Prostate gland (tissue), 2 donors: ENCODE measurements at regions not wholly inside any gene's neighbourhood (a gene's known extent, or its start where the extent isn't known, plus 50 kb on each side); places are given as distances from the start of the nearest gene placed in this dataset.

Experiments used
- CTCF ChIP-seq, 4 experiments: fragments of 200-600 bp in 2 of 4; fragments of 450-650 bp in 2 of 4; sonication (generic) in 2 of 4; IDR thresholded peaks; 1 replicate in 3 of 4; 2 replicates in 1 of 4; pipeline ENCODE4 v1.5.1; 2016 to 2019; ENCODE audit warnings: antibody characterized with exemption in 4 of 4, mild to moderate bottlenecking in 2 of 4, moderate library complexity in 2 of 4
- POLR2A ChIP-seq: fragments of 450-650 bp; IDR thresholded peaks from one replicate; pipeline ENCODE4 v1.6.1; 2016; ENCODE audit warnings: antibody characterized with exemption, mild to moderate bottlenecking
- POLR2AphosphoS5 ChIP-seq: sonication (generic); formaldehyde crosslinking; IDR thresholded peaks from one replicate; pipeline ENCODE4 v1.6.1; 2017; ENCODE audit warnings: antibody characterized with exemption

GRCh38 chr13:56168581-56168980, 972.1 kb upstream of the PRR20A start:
- TF ChIP-seq CTCF (IDR thresholded peaks at IDR 0.05) (no peak), POLR2A (no peak), POLR2AphosphoS5 (no peak)
